ENCODE measurements at regions not wholly inside any gene's neighbourhood (a gene's known extent, or its start where the extent isn't known, plus 50 kb on each side); places are given as distances from the start of the nearest gene placed in this dataset.
"Not testable (repeated sequence)": the region's sequence is repeated elsewhere in the genome, so short reads cannot be mapped to it uniquely, and the experiment has no call there.

- H3K4me3 Mint-ChIP-seq = no peak overlapping the region
- DNase-seq (no peak), ATAC-seq (no peak)
- no peaks in the 10 kb centered on the region for H3K4me1 Mint-ChIP-seq
- H3K27me3 Mint-ChIP-seq = peaks cover 11% of the 10 kb centered on the region
- peaks cover 0 to 8% of the 10 kb centered on the region in 2 donors for H3K9me3 Mint-ChIP-seq
- no peak overlapping the region for H3K27ac Mint-ChIP-seq
Observed at GRCh38 chr1:55886856-55887712, 671.9 kb upstream of the USP24 start.

- Mint-ChIP-seq H3K27ac (no peak overlapping the region), H3K4me1 (no peaks in the 10 kb centered on the region), H3K9me3 (no peaks in the 10 kb centered on the region), H3K27me3 (no peaks in the 10 kb centered on the region), H3K4me3 (no peak overlapping the region)
- ATAC-seq (no peak), DNase-seq (no peak)
Observed at GRCh38 chr1:55885619-55886018, 670.5 kb upstream of the USP24 start.

GRCh38 chr1:55882931-55883330, 667.8 kb upstream of the USP24 start:
- Mint-ChIP-seq H3K27me3 (no peaks in the 10 kb centered on the region), H3K9me3 (no peaks in the 10 kb centered on the region), H3K4me1 (no peaks in the 10 kb centered on the region), H3K27ac (no peak overlapping the region), H3K4me3 (no peak overlapping the region)
- no peak for ATAC-seq
- DNase-seq = no peak

GRCh38 chr1:55879346-55879745, 664.2 kb upstream of the USP24 start:
- peaks cover 5% of the 10 kb centered on the region for H3K27me3 Mint-ChIP-seq
- ATAC-seq (no peak), DNase-seq (no peak)
- no peak overlapping the region for H3K4me3 Mint-ChIP-seq
- no peaks in the 10 kb centered on the region for H3K4me1 Mint-ChIP-seq
- H3K27ac Mint-ChIP-seq = no peak overlapping the region
- no peaks in the 10 kb centered on the region for H3K9me3 Mint-ChIP-seq

GRCh38 chr1:55877437-55878232, 662.5 kb upstream of the USP24 start:
- H3K27me3 Mint-ChIP-seq = peaks cover 5% of the 10 kb centered on the region
- no peak overlapping the region for H3K27ac Mint-ChIP-seq
- H3K9me3 Mint-ChIP-seq = no peaks in the 10 kb centered on the region
- no peaks in the 10 kb centered on the region for H3K4me1 Mint-ChIP-seq
- H3K4me3 Mint-ChIP-seq = no peak overlapping the region
- DNase-seq = no peak
- no peak for ATAC-seq

GRCh38 chr1:55876276-55877060, 661.3 kb upstream of the USP24 start:
- Mint-ChIP-seq H3K4me1 (no peaks in the 10 kb centered on the region), H3K4me3 (no peak overlapping the region), H3K27ac (no peak overlapping the region), H3K9me3 (no peaks in the 10 kb centered on the region), H3K27me3 (peaks cover 5% of the 10 kb centered on the region)
- ATAC-seq (no peak), DNase-seq (no peak)

GRCh38 chr1:55870106-55870505, 654.9 kb upstream of the USP24 start:
- Mint-ChIP-seq H3K27ac (no peak overlapping the region), H3K9me3 (no peaks in the 10 kb centered on the region), H3K4me3 (no peak overlapping the region), H3K4me1 (no peaks in the 10 kb centered on the region), H3K27me3 (no peaks in the 10 kb centered on the region)
- DNase-seq (no peak), ATAC-seq (no peak)

- Mint-ChIP-seq H3K4me1 (no peaks in the 10 kb centered on the region), H3K27me3 (no peaks in the 10 kb centered on the region), H3K27ac (no peak overlapping the region), H3K4me3 (no peak overlapping the region), H3K9me3 (no peaks in the 10 kb centered on the region)
- no peak for ATAC-seq
- DNase-seq = no peak
Observed at GRCh38 chr1:55869065-55869464, 653.9 kb upstream of the USP24 start.

- Mint-ChIP-seq H3K27me3 (no peaks in the 10 kb centered on the region), H3K4me1 (no peaks in the 10 kb centered on the region), H3K9me3 (no peaks in the 10 kb centered on the region), H3K4me3 (no peak overlapping the region), H3K27ac (no peak overlapping the region)
- ATAC-seq (no peak), DNase-seq (no peak)
Observed at GRCh38 chr1:55868026-55868425, 652.9 kb upstream of the USP24 start.

- DNase-seq (no peak), ATAC-seq (no peak)
- H3K27ac Mint-ChIP-seq = no peak overlapping the region
- no peaks in the 10 kb centered on the region for H3K27me3 Mint-ChIP-seq
- H3K4me1 Mint-ChIP-seq = no peaks in the 10 kb centered on the region
- no peak overlapping the region for H3K4me3 Mint-ChIP-seq
- no peaks in the 10 kb centered on the region for H3K9me3 Mint-ChIP-seq
Observed at GRCh38 chr1:55867304-55867843, 652.2 kb upstream of the USP24 start.

- ATAC-seq, H3K27me3 Mint-ChIP-seq, DNase-seq, H3K9me3 Mint-ChIP-seq, H3K4me1 Mint-ChIP-seq, H3K27ac Mint-ChIP-seq, H3K4me3 Mint-ChIP-seq: not testable (repeated sequence)
Observed at GRCh38 chr1:55865778-55866177, 650.6 kb upstream of the USP24 start.

GRCh38 chr1:55864251-55864650, 649.1 kb upstream of the USP24 start:
- ATAC-seq = no peak
- DNase-seq = no peak
- H3K27me3 Mint-ChIP-seq = no peaks in the 10 kb centered on the region
- H3K27ac Mint-ChIP-seq = no peak overlapping the region
- no peaks in the 10 kb centered on the region for H3K9me3 Mint-ChIP-seq
- H3K4me3 Mint-ChIP-seq = no peak overlapping the region
- H3K4me1 Mint-ChIP-seq = no peaks in the 10 kb centered on the region

GRCh38 chr1:55861676-55862340, 646.6 kb upstream of the USP24 start:
- no peak overlapping the region for H3K4me3 Mint-ChIP-seq

GRCh38 chr1:55860798-55861519, 645.8 kb upstream of the USP24 start:
- Mint-ChIP-seq H3K27me3 (no peaks in the 10 kb centered on the region), H3K4me3 (no peak overlapping the region), H3K9me3 (no peaks in the 10 kb centered on the region), H3K4me1 (no peaks in the 10 kb centered on the region), H3K27ac (no peak overlapping the region)
- no peak for DNase-seq
- ATAC-seq = no peak

More at GRCh38 chr1:55861676-55862340, 646.6 kb upstream of the USP24 start:
- Mint-ChIP-seq H3K27ac (no peak overlapping the region), H3K9me3 (no peaks in the 10 kb centered on the region), H3K4me1 (no peaks in the 10 kb centered on the region), H3K27me3 (no peaks in the 10 kb centered on the region)
- ATAC-seq (no peak), DNase-seq (no peak)
